ENCODE measurements at regions not wholly inside any gene's neighbourhood (a gene's known extent, or its start where the extent isn't known, plus 50 kb on each side); places are given as distances from the start of the nearest gene placed in this dataset.

DNA sequence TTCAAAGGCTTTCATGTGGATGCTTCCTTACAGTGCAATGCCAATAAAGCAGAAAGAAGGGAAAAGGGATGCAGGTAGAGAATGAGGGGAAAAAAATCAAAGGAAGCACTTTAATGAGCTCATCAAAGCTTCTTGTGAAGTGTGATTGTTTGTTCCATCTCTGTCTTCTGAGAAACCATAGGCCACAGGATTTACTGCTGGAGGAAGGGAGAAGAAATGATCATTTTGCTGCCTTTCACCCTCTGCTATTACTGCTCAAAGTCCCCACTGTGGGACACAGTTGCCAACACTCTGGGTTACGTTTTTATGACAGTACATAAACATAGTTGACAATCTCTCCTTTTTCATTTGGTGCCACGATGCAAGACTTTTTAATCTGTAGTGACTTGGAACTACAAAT, 558.0 kb upstream of the TECRL start:
- TF ChIP-seq, protein P1, sequence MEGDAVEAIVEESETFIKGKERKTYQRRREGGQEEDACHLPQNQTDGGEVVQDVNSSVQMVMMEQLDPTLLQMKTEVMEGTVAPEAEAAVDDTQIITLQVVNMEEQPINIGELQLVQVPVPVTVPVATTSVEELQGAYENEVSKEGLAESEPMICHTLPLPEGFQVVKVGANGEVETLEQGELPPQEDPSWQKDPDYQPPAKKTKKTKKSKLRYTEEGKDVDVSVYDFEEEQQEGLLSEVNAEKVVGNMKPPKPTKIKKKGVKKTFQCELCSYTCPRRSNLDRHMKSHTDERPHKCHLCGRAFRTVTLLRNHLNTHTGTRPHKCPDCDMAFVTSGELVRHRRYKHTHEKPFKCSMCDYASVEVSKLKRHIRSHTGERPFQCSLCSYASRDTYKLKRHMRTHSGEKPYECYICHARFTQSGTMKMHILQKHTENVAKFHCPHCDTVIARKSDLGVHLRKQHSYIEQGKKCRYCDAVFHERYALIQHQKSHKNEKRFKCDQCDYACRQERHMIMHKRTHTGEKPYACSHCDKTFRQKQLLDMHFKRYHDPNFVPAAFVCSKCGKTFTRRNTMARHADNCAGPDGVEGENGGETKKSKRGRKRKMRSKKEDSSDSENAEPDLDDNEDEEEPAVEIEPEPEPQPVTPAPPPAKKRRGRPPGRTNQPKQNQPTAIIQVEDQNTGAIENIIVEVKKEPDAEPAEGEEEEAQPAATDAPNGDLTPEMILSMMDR (IDR thresholded peaks at IDR 0.05), result no peak
- TF ChIP-seq POLR2A (IDR thresholded peaks at IDR 0.05) (no peak), POLR2AphosphoS5 (IDR thresholded peaks at IDR 0.05) (no peak), EP300 (IDR thresholded peaks at IDR 0.05; ENCODE audit: low read depth) (no peak)

Measured in transverse colon (tissue), 4 donors.